ENCODE measurements at regions not wholly inside any gene's neighbourhood (a gene's known extent, or its start where the extent isn't known, plus 50 kb on each side); places are given as distances from the start of the nearest gene placed in this dataset.

- DNase-seq (ENCODE audit: low spot score) = peak; percentile 2
These were observed 234.1 kb downstream of the OPA1 start for GRCh38 chr3:193827040-193827669.

DNA sequence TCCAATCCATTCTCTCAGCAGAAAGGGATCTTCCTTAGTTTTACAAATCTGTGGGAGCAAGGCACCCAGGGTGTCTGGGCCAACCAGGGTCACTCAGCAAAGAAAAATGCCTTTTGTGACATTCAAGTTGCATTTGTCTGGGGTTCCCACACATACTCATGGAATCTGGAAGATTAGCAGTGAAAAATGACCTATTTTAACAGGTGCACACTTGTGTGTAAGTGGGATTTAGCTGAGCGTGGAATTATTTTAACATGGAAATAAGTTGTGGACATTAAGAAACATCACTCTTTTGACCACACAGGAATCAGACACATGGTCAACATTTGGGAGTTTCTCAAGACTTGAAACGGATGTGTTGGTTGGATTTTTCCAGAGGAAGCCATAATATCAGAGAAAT lies 234.9 kb downstream of the OPA1 start:
- no peak for DNase-seq (ENCODE audit: low spot score)

DNA sequence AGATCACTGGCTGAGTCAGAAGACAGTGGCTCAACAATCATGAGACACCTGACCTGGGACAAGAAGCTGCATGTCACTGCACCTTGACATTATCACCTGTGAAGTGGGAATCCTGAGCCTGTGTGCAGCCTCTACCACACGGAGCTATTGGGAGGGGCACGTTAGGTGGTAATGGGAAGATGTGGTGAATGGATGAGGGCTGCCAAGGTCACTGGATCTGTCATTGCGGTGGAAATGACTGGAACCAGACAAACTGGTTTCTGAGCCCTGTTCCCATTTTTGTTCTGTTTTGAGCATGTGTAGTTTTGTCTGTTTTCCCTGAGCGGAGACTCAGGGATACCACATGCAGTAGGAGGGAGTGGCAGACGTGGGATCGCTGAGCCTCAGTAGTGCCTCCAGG lies 235.5 kb downstream of the OPA1 start:
- peak; percentile 72 for DNase-seq (ENCODE audit: low spot score)

GRCh38 chr3:193829781-193830180 lies 236.8 kb downstream of the OPA1 start:
- DNase-seq (ENCODE audit: low spot score) = peak; percentile 95

DNA sequence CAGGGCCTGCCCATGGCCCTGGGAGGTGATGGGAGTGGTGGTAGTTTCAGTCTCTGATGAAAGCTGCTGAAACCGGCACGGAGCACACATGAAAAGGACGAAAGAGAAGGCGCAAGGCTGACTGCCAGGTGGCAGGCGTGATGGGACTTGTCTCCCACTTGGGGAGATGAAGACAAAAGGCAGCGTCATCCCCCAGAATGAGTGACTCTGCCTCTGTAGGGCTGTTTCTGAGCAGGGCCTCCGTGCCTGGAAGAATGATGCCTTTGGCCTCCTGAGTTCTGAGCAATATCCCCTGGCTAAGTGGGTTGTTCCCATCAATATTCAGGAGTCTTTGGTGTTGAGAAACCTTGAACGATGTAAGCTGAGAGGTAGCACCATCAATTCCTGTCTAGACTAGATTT lies 237.8 kb downstream of the OPA1 start:
- DNase-seq (ENCODE audit: low spot score) = no peak

DNA sequence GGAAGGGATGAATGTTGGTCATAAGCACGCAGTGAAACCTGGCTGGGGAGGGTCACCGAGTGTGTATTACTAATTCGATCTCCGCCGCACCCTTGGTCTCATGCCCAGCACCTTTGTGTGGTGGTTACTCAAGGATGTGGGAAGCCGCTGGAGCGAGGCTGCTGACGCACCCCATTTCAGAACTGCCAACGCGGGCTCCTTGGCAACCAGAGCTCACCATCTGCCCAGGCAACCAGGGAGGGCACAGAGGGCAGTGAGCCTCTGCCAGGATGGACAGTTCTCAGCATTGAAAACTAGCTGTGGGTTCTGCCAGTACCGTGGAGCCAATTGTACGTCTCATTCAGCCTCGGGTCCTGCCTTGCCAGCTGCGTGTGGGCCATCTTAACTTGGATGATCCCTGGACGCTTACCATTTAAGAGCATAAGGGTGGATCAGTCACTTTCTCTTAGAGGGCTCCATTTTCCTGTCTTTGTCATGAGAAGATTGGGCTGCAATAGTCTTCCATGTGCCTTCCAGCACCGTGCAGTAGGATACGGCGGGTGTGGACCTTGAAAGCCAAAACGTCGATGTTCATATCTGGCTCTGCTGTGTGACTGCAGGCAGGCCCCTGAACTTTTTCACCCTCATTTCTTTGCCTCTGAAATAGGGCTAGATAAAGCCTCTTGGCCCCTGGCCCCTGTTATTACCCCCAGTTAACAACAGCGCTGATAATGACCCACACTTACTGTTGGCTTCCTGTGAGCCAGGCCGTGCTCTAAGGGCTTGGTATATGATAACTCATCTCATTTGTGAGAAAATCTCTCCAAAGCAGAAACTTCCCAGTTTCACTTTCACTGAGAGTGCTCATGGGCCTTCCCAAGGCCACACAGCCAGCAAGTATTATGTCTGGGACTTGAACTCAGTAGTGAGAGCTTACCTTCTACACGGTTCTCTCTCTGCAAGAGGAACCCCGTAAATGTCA lies 238.8 kb downstream of the OPA1 start:
- DNase-seq (ENCODE audit: low spot score) = peak; percentile 37

DNA sequence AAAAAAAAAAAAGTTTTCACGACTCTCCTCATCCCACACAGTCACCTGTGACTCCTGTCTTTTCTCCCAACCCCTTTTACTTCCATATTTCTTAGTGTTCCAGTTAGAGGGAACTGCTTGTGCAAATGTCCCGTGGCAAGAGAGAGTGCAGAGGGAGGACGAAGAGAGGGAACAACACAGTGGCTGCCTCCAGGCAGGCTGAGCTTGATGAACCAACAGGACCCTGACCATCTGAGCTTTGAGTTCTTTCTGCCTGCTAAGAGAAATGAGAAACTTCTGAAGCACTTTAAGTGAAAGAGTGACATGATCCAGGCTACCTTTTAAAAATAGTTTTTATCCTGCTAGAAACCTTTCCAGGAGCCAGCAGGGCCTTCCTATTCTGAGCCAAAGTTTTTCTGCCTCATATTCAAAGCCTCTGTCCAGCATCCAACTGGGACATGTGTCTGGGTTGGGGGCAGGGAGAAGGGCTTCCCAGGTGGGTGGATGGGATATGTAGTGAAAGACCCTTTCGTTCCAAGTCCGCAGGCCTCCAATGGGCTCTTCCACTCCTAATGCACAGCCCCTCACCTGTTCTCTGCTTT lies 239.9 kb downstream of the OPA1 start:
- DNase-seq (ENCODE audit: low spot score) = peak; percentile 0

DNA sequence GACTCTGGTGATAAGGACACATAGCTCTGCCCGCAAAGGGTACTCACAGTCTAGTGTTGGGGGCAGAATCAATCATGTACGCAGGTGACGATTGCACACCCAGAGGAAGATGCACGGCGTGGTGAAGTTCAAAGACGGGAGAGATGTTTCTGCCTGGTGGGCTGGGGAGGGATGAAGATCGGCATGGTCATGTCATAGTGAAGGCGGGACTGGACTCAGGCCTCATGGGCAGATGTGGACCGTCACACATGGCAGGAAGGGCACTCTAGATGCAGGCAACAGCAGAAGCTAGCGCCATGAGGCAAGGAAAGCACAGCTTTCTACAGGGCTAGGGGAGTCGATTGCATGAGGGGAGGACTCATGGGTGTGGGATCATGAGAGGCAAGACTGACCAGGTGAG lies 240.6 kb downstream of the OPA1 start:
- DNase-seq (ENCODE audit: low spot score) = no peak

GRCh38 chr3:193835414-193835813 lies 242.4 kb downstream of the OPA1 start:
- DNase-seq (ENCODE audit: low spot score) = no peak

DNA sequence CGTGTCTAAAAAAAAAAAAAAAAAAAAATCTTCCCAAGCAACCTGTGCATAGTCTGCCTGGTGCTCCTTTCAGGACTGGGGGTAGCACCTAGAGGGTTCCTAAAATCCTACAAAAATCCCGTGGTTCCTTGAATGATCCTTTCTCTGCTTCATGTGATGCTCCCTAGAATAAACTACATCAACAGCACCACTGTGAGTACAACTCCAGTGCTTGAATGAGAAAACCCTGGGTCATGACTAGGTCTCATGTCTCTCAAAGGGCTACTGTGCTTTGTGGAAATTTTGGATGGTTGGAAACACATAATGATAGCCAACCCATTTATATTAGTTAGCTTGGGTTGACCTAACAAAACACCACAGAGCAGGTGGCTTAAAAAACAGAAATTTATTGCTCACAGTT lies 243.5 kb downstream of the OPA1 start:
- DNase-seq (ENCODE audit: low spot score) = no peak

DNA sequence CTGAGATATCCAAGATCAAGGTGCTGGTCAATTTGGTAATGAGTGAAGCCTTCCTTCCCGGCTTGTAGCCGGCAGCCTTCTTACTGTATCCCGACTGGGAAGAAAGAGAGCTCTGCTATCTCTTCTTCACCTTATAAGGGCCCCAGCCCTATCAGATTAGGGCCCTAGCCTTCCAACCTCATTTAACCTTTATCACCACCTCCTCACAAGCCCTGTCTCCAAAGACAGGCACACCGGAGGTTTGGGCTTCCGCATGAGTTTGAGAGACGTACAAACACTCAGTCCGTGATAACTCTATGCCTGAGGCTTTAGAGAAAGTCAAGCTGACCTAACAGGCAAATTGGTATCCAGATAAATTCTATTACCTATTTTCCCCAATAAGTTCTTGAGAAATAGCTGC lies 243.9 kb downstream of the OPA1 start:
- DNase-seq (ENCODE audit: low spot score) = no peak

DNA sequence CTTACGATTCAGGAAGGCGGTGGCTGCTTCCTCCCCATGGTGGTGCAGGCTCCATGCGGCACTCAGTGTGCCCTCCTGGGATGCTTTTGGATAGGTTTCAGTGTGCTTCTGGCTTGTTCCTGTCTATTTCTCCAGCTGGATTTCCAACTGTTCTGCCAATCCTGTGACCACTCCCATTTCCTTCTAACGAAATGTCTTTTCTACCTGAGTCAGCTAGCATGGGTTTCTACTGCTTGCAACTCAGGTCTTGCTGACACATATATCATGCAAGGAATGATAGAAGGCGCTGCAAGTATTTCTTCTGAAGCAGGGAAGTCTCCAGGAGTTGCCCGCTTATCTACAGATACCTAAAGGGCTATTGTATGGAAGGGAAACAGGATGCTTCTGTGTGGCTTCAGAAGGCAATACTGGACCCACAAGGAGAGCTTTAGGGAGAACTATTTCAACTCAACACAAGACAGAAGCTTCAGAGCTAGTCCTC lies 244.4 kb downstream of the OPA1 start:
- DNase-seq (ENCODE audit: low spot score) = no peak

DNA sequence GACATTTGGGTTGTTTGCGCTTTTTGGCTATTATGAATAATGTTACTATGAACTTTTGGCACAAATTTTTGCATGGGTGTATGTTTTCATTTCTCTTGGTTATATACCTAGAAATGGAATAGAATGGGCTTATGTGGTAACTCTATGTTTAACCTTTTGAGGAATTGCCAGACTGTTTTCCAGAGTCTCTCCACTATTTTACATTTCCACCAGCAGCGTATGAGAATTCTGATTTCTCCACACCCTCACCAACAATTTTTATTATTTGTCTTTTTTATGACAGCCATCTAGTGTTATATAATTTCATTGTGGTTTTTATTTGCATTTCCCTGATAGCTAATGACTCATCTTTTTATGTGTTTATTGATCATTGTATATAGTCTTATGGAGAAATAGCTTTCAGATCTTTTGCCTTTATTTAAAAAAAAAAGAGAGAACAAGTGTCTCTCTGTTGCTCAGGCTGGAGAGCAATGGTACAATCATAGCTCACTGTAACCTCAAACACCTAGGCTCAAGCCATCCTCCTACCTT lies 247.2 kb downstream of the OPA1 start:
- DNase-seq (ENCODE audit: low spot score) = peak; percentile 43

GRCh38 chr3:193841581-193841980 lies 248.6 kb downstream of the OPA1 start:
- DNase-seq (ENCODE audit: low spot score) = no peak

- DNase-seq (ENCODE audit: low spot score) = no peak
These were observed 249.2 kb downstream of the OPA1 start for GRCh38 chr3:193842029-193842798.

DNA sequence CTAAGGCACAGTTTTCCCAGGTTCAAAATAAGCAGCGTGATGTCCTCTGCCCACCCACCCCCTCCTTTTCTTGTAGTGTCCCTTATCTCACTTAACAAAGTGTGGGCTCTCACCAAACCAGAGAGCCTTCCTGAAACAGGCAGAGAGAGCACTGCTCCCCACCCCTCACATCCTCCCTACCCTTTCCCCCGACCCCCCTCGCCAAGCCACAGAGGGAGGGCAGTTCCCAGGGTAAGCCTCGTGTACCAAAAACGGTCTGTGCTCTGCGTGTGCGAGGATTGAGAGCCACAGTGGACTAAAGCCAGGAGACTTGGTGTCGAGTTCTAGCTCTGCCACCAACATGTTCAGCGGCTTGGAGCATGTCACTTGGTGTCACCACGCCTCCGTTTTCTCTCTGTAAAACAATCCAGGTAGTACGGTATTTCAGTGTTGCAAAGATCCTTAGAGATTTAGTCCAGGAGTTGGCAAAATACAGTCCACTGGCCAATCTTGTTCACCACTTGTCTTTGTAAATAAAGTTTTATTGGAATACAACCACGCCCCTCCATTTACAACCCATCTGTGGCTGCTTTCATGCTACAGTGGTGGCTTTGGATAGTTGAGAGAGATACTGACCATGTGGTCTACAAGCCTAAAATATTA lies 249.9 kb downstream of the OPA1 start:
- no peak for DNase-seq (ENCODE audit: low spot score)

- peak; percentile 88 for DNase-seq (ENCODE audit: low spot score)
These were observed 250.7 kb downstream of the OPA1 start for GRCh38 chr3:193843474-193844301.

- DNase-seq (ENCODE audit: low spot score) = no peak
These were observed 251.5 kb downstream of the OPA1 start for GRCh38 chr3:193844472-193844871.

DNA sequence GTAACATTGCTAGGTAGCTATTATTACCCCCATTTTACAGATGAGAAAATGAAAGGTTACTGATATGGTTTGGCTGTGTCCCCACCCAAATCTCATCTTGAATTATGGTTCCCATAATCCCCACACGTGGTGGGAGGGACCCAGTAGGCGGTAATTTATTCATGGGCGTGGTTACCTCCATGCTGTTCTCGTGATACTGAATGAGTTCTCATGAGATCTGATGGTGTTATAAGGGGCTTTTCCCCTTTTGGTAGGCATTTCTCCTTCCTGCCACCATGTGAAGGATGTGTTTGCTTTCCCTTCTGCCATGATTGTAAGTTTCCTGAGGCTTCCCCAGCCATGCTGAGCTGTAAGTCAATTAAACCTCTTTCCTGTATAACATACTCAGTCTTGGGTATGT lies 252.1 kb downstream of the OPA1 start:
- no peak for DNase-seq (ENCODE audit: low spot score)

- no peak for DNase-seq (ENCODE audit: low spot score)
These were observed 253.6 kb downstream of the OPA1 start for GRCh38 chr3:193846569-193846968.
